Fibroblast of lung (primary cell): ENCODE measurements at regions not wholly inside any gene's neighbourhood (a gene's known extent, or its start where the extent isn't known, plus 50 kb on each side); places are given as distances from the start of the nearest gene placed in this dataset.

Experiments used
- DNase-seq, 2 donors: peaks; one replicate each; pipeline versions ENCODE4 v3.0.0 to v3.0.0-alpha.2; 2010; ENCODE audit warnings: low read depth in 2 of 2
- H2AFZ ChIP-seq: 2 replicates; pipeline ENCODE4 v1.5.1; 2012; ENCODE audit warnings: low read length, control low read depth, inconsistent platforms
- H3K27ac ChIP-seq: 2 replicates; pipeline ENCODE4 v1.5.1; 2011; ENCODE audit warnings: low read length, control low read depth; ENCODE audit not compliant: insufficient read depth
- H3K27me3 ChIP-seq: 2 replicates; pipeline ENCODE4 v1.5.1; 2011; ENCODE audit warnings: mild to moderate bottlenecking, low read length; ENCODE audit not compliant: control insufficient read depth, insufficient read depth
- H3K36me3 ChIP-seq: 2 replicates; pipeline ENCODE4 v1.5.1; 2011; ENCODE audit warnings: low read length; ENCODE audit not compliant: control insufficient read depth, insufficient read depth
- H3K4me1 ChIP-seq: 2 replicates; pipeline ENCODE4 v1.5.1; 2011; ENCODE audit warnings: low read length; ENCODE audit not compliant: control insufficient read depth, insufficient read depth; ENCODE audit errors: extremely low read depth
- H3K4me2 ChIP-seq: 2 replicates; pipeline ENCODE4 v1.5.1; 2011; ENCODE audit warnings: low read length, control low read depth; ENCODE audit not compliant: insufficient read depth; ENCODE audit errors: extremely low read depth
- H3K4me3 ChIP-seq, 4 experiments: fragments of 200-600 bp in 1 of 4; sonication (generic) in 1 of 4; replicated peaks in 1 of 4; 2 replicates each; pipeline ENCODE4 v1.5.1; 2011 to 2016; ENCODE audit warnings: low read length in 4 of 4, low read depth in 3 of 4, mild to moderate bottlenecking in 3 of 4, control low read depth in 2 of 4, inconsistent platforms in 1 of 4, mixed read lengths in 1 of 4; ENCODE audit not compliant: insufficient read depth in 1 of 4; ENCODE audit errors: control extremely low read depth in 1 of 4
- H3K79me2 ChIP-seq: 2 replicates; pipeline ENCODE4 v1.5.1; 2012; ENCODE audit warnings: mild to moderate bottlenecking, low read length, inconsistent platforms; ENCODE audit not compliant: control insufficient read depth, insufficient read depth
- H3K9ac ChIP-seq: 2 replicates; pipeline ENCODE4 v1.5.1; 2011; ENCODE audit warnings: mild to moderate bottlenecking, low read length, control low read depth; ENCODE audit not compliant: insufficient read depth
- H3K9me3 ChIP-seq: 2 replicates; pipeline ENCODE4 v1.5.1; 2012; ENCODE audit warnings: low read depth, low read length; ENCODE audit not compliant: control insufficient read depth, insufficient read depth
- H4K20me1 ChIP-seq: 2 replicates; pipeline ENCODE4 v1.5.1; 2011; ENCODE audit warnings: low read length; ENCODE audit not compliant: control insufficient read depth, insufficient read depth; ENCODE audit errors: extremely low read depth
- CTCF ChIP-seq, 2 donors: IDR thresholded peaks in 1 of 2; conservative IDR thresholded peaks in 1 of 2; 1 replicate in 1 of 2; 2 replicates in 1 of 2; pipeline ENCODE4 v1.5.1; 2011 to 2012; ENCODE audit warnings: low read length in 2 of 2, control low read depth in 1 of 2, inconsistent platforms in 1 of 2, low read depth in 1 of 2, mild to moderate bottlenecking in 1 of 2
- EZH2 ChIP-seq: IDR thresholded peaks from 2 replicates; pipeline ENCODE4 v1.5.1; 2012; ENCODE audit warnings: low read length, control low read depth, mild to moderate bottlenecking; ENCODE audit errors: missing control alignments

GRCh38 chr13:99642006-99642405 lies 140.7 kb downstream of the TM9SF2 start:
- no peaks in the 10 kb centered on the region for H3K27me3 ChIP-seq
- H3K79me2 ChIP-seq: no peaks in the 10 kb centered on the region
- no peak overlapping the region for H2AFZ ChIP-seq
- no peak overlapping the region for H3K27ac ChIP-seq
- H3K9me3 ChIP-seq: no peaks in the 10 kb centered on the region
- no peak overlapping the region for H3K4me3 ChIP-seq
- H3K4me1 ChIP-seq: no peaks in the 10 kb centered on the region
- no peak for TF ChIP-seq EZH2
- TF ChIP-seq CTCF (conservative IDR thresholded peaks at IDR 0.05 in 1 of 2, IDR thresholded peaks at IDR 0.05 in 1 of 2; ENCODE audit: low read depth in 1 of 2, low read length in 2 of 2): no peak
- H3K9ac ChIP-seq: no peak overlapping the region
- H3K36me3 ChIP-seq: no peaks in the 10 kb centered on the region
- H4K20me1 ChIP-seq: no peaks in the 10 kb centered on the region
- DNase-seq: no peak
- H3K4me2 ChIP-seq: no peak overlapping the region

GRCh38 chr13:99640260-99640659 lies 139.0 kb downstream of the TM9SF2 start:
- Histone ChIP-seq H3K4me1 (no peaks in the 10 kb centered on the region), H3K79me2 (no peaks in the 10 kb centered on the region), H3K27me3 (no peaks in the 10 kb centered on the region), H3K36me3 (no peaks in the 10 kb centered on the region), H3K9ac (no peak overlapping the region), H3K4me2 (no peak overlapping the region), H3K9me3 (no peaks in the 10 kb centered on the region), H2AFZ (no peak overlapping the region), H3K27ac (no peak overlapping the region), H3K4me3 (no peak overlapping the region), H4K20me1 (no peaks in the 10 kb centered on the region)
- no peak for TF ChIP-seq CTCF (conservative IDR thresholded peaks at IDR 0.05 in 1 of 2, IDR thresholded peaks at IDR 0.05 in 1 of 2; ENCODE audit: low read depth in 1 of 2, low read length in 2 of 2)
- no peak for TF ChIP-seq EZH2
- DNase-seq: no peak

- no peak overlapping the region for H3K4me3 ChIP-seq
- H4K20me1 ChIP-seq: no peaks in the 10 kb centered on the region
- no peaks in the 10 kb centered on the region for H3K79me2 ChIP-seq
- H3K27ac ChIP-seq: no peak overlapping the region
- H3K9me3 ChIP-seq: no peaks in the 10 kb centered on the region
- TF ChIP-seq EZH2 (no peak), CTCF (conservative IDR thresholded peaks at IDR 0.05 in 1 of 2, IDR thresholded peaks at IDR 0.05 in 1 of 2; ENCODE audit: low read depth in 1 of 2, low read length in 2 of 2) (no peak)
- H3K9ac ChIP-seq: no peak overlapping the region
- no peaks in the 10 kb centered on the region for H3K36me3 ChIP-seq
- H3K4me2 ChIP-seq: no peak overlapping the region
- no peak overlapping the region for H2AFZ ChIP-seq
- no peak for DNase-seq
- no peaks in the 10 kb centered on the region for H3K27me3 ChIP-seq
- H3K4me1 ChIP-seq: no peaks in the 10 kb centered on the region
Measured at GRCh38 chr13:99639126-99639525, 137.9 kb downstream of the TM9SF2 start.
